Mucosa of descending colon (tissue), 3 donors: ENCODE measurements at regions not wholly inside any gene's neighbourhood (a gene's known extent, or its start where the extent isn't known, plus 50 kb on each side); places are given as distances from the start of the nearest gene placed in this dataset.

Experiments
- ATAC-seq: fragments of 200-7000 bp; cut with Tn5 transposase; one replicate; pipeline ENCODE4 v1.9.1; 2020; ENCODE audit warnings: mild to moderate bottlenecking, moderate library complexity
- DNase-seq, 3 donors: peaks; one replicate each; pipeline ENCODE4 v3.0.0-alpha.2; 2020
- H3K36me3 ChIP-seq: fragments of 200-600 bp; one replicate; pipeline ENCODE4 v1.8.0; 2021; ENCODE audit warnings: low read depth, mild to moderate bottlenecking
- H3K4me1 ChIP-seq: fragments of 200-600 bp; one replicate; pipeline ENCODE4 v1.8.0; 2021; ENCODE audit warnings: low read depth, mild to moderate bottlenecking
- H3K4me3 ChIP-seq: fragments of 200-600 bp; one replicate; pipeline ENCODE4 v1.8.0; 2021; ENCODE audit warnings: mild to moderate bottlenecking
- H3K9me3 ChIP-seq: fragments of 200-600 bp; one replicate; pipeline ENCODE4 v1.8.0; 2021; ENCODE audit warnings: mild to moderate bottlenecking
- CTCF ChIP-seq: fragments of 200-600 bp; IDR thresholded peaks from one replicate; pipeline ENCODE4 v1.8.0; 2022; ENCODE audit warnings: antibody characterized with exemption, mild to moderate bottlenecking
- intact Hi-C, 2 donors: fragments of 100-400 bp; cut with DNase I in 1 of 2; cut with micrococcal nuclease in 1 of 2; formaldehyde crosslinking; loops; one replicate each; pipeline versions ENCODE4 v1.11.0 to v1.11.1; 2022; cut with DNase I, micrococcal nuclease
- donor health status: DM: no; HTN: no; CAD: no; lungs with moderate emphysema.
- donor health status: DM: no; HTN: no; CAD: no.
- donor health status: DM: no; HTN: yes; CAD: no.

GRCh38 chr11:28521075-28521474 lies 412.9 kb downstream of the METTL15 start:
- Histone ChIP-seq H3K36me3 (no peaks in the 10 kb centered on the region), H3K4me1 (no peaks in the 10 kb centered on the region), H3K9me3 (peaks cover 6% of the 10 kb centered on the region), H3K4me3 (no peak overlapping the region)
- DNase-seq, result no peak
- no peak for ATAC-seq
- intact Hi-C loops, result no loop called here
- TF ChIP-seq CTCF, result no peak

- Histone ChIP-seq H3K4me1 (no peaks in the 10 kb centered on the region), H3K9me3 (peaks cover 1% of the 10 kb centered on the region), H3K4me3 (no peak overlapping the region), H3K36me3 (no peaks in the 10 kb centered on the region)
- intact Hi-C loops, result no loop called here
- DNase-seq (no peak), ATAC-seq (no peak)
- no peak for TF ChIP-seq CTCF
Measured at GRCh38 chr11:28520291-28520690, 412.1 kb downstream of the METTL15 start.

GRCh38 chr11:28518825-28519224 lies 410.6 kb downstream of the METTL15 start:
- no peak overlapping the region for H3K4me3 ChIP-seq
- no peaks in the 10 kb centered on the region for H3K4me1 ChIP-seq
- no peak for TF ChIP-seq CTCF
- no peaks in the 10 kb centered on the region for H3K36me3 ChIP-seq
- intact Hi-C loops, result no loop called here
- ATAC-seq (no peak), DNase-seq (no peak)
- H3K9me3 ChIP-seq, result no peaks in the 10 kb centered on the region

- TF ChIP-seq CTCF, result no peak
- intact Hi-C loops, result no loop called here
- no peak for ATAC-seq
- Histone ChIP-seq H3K4me1 (no peaks in the 10 kb centered on the region), H3K36me3 (no peaks in the 10 kb centered on the region), H3K9me3 (no peaks in the 10 kb centered on the region), H3K4me3 (no peak overlapping the region)
- DNase-seq, result no peak
Measured at GRCh38 chr11:28517621-28518020, 409.4 kb downstream of the METTL15 start.

GRCh38 chr11:28514391-28514790 lies 406.2 kb downstream of the METTL15 start:
- no peaks in the 10 kb centered on the region for H3K36me3 ChIP-seq
- DNase-seq, result no peak
- no peak for ATAC-seq
- no peaks in the 10 kb centered on the region for H3K4me1 ChIP-seq
- H3K4me3 ChIP-seq, result no peak overlapping the region
- no peaks in the 10 kb centered on the region for H3K9me3 ChIP-seq
- intact Hi-C loops, result no loop called here
- TF ChIP-seq CTCF, result no peak

GRCh38 chr11:28512143-28512756 lies 404.1 kb downstream of the METTL15 start:
- Histone ChIP-seq H3K9me3 (no peaks in the 10 kb centered on the region), H3K4me1 (no peaks in the 10 kb centered on the region), H3K4me3 (no peak overlapping the region), H3K36me3 (no peaks in the 10 kb centered on the region)
- ATAC-seq (no peak), DNase-seq (no peak)
- TF ChIP-seq CTCF, result no peak
- intact Hi-C loops, result no loop called here
